Stomach (tissue), 8 donors: ENCODE measurements at regions not wholly inside any gene's neighbourhood (a gene's known extent, or its start where the extent isn't known, plus 50 kb on each side); places are given as distances from the start of the nearest gene placed in this dataset.

Source experiments
- DNase-seq, 2 donors: peaks; one replicate each; pipeline versions ENCODE4 v3.0.0 to v3.0.0-alpha.2; 2013 to 2019
- H3K27ac ChIP-seq, 5 donors: fragments of 200-600 bp in 4 of 5; sonication (generic) in 4 of 5; one replicate each; pipeline ENCODE4 v1.5.1; 2013 to 2019; ENCODE audit warnings: mild to moderate bottlenecking in 1 of 5, moderate library complexity in 1 of 5
- H3K27me3 ChIP-seq, 3 donors: fragments of 200-600 bp; sonication (generic); one replicate each; pipeline ENCODE4 v1.5.1; 2017 to 2019; ENCODE audit warnings: mixed run types in 1 of 3
- H3K36me3 ChIP-seq, 4 donors: fragments of 200-600 bp; sonication (generic); 1 replicate in 3 of 4; 2 replicates in 1 of 4; pipeline ENCODE4 v1.5.1; 2016 to 2019
- H3K4me1 ChIP-seq, 4 donors: fragments of 200-600 bp; sonication (generic); one replicate each; pipeline ENCODE4 v1.5.1; 2016 to 2019
- H3K4me3 ChIP-seq, 4 donors: fragments of 200-600 bp; sonication (generic) in 3 of 4; one replicate each; pipeline ENCODE4 v1.5.1; 2016 to 2019; ENCODE audit warnings: mild to moderate bottlenecking in 1 of 4
- H3K9me3 ChIP-seq, 4 donors: fragments of 200-600 bp; sonication (generic); one replicate each; pipeline ENCODE4 v1.5.1; 2016 to 2019
- CTCF ChIP-seq, 7 experiments: fragments of 450-650 bp in 4 of 7; fragments of 200-600 bp in 3 of 7; sonication (generic) in 3 of 7; IDR thresholded peaks; one replicate each; pipeline ENCODE4 v1.5.1; 2016 to 2019; ENCODE audit warnings: antibody characterized with exemption in 7 of 7, control low read depth in 2 of 7, mild to moderate bottlenecking in 1 of 7
- EP300 ChIP-seq: sonication (generic); formaldehyde crosslinking; IDR thresholded peaks from one replicate; pipeline ENCODE4 v1.6.1; 2017; ENCODE audit warnings: antibody characterized with exemption
- POLR2A ChIP-seq, 4 donors: fragments of 450-650 bp; IDR thresholded peaks; one replicate each; pipeline ENCODE4 v1.6.1; 2016; ENCODE audit warnings: antibody characterized with exemption in 4 of 4, control low read depth in 2 of 4, mild to moderate bottlenecking in 1 of 4, moderate library complexity in 1 of 4
- POLR2AphosphoS5 ChIP-seq, 3 donors: sonication (generic); formaldehyde crosslinking; IDR thresholded peaks; one replicate each; pipeline ENCODE4 v1.6.1; 2016; ENCODE audit warnings: antibody characterized with exemption in 3 of 3
- WGBS, 5 donors: extraction: QIAGEN DNeasy Blood & Tissue Kit in 3 of 5; methylation state at CpG; one replicate each; pipeline versions ENCODE4 v1.1.5 to v1.1.7; 2013 to 2018; 5-methylcytosine and 5-hydroxymethylcytosine counted together
- intact Hi-C: fragments of 100-400 bp; cut with DNase I; formaldehyde crosslinking; loops from one replicate; pipeline ENCODE4 v1.15.1; 2023; ENCODE audit warnings: low total_unique reads
- donor health status: healthy with polysubstance abuse.
- donor health status: Bipolar disorder and iron deficiency.
- donor health status: healthy.

- no peaks in the 10 kb centered on the region for H3K27me3 ChIP-seq
- TF ChIP-seq CTCF (IDR thresholded peaks at IDR 0.05) (no peak), POLR2AphosphoS5 (IDR thresholded peaks at IDR 0.05) (no peak), POLR2A (IDR thresholded peaks at IDR 0.05) (no peak), EP300 (no peak)
- no peak for DNase-seq
- intact Hi-C loops = no loop called here
- H3K4me1 ChIP-seq = no peaks in the 10 kb centered on the region
- H3K27ac ChIP-seq = no peak overlapping the region
- no peaks in the 10 kb centered on the region for H3K9me3 ChIP-seq
- WGBS, 5 donors = 67 to 74% (median 70%) methylated on average over 5 of the region's 5 CpGs
- H3K4me3 ChIP-seq = no peak overlapping the region
- H3K36me3 ChIP-seq = no peaks in the 10 kb centered on the region
Observed at GRCh38 chr14:54275997-54276725, 120.6 kb upstream of the CDKN3 start.

GRCh38 chr14:54278087-54278486, 118.7 kb upstream of the CDKN3 start:
- intact Hi-C loops = no loop called here
- H3K4me3 ChIP-seq = no peak overlapping the region
- 52 to 73% (median 61%) methylated on average over 2 of the region's 2 CpGs for WGBS, 5 donors
- no peaks in the 10 kb centered on the region for H3K9me3 ChIP-seq
- DNase-seq = no peak
- H3K27ac ChIP-seq = no peak overlapping the region
- no peaks in the 10 kb centered on the region for H3K36me3 ChIP-seq
- H3K4me1 ChIP-seq = no peaks in the 10 kb centered on the region
- TF ChIP-seq POLR2A (IDR thresholded peaks at IDR 0.05) = no peak
- TF ChIP-seq POLR2AphosphoS5 (IDR thresholded peaks at IDR 0.05) = no peak
- TF ChIP-seq EP300 = no peak
- TF ChIP-seq CTCF (IDR thresholded peaks at IDR 0.05) = no peak
- no peaks in the 10 kb centered on the region for H3K27me3 ChIP-seq

GRCh38 chr14:54278665-54279295, 118.0 kb upstream of the CDKN3 start:
- DNase-seq = no peak
- Histone ChIP-seq H3K9me3 (no peaks in the 10 kb centered on the region), H3K4me1 (no peaks in the 10 kb centered on the region), H3K27ac (no peak overlapping the region), H3K27me3 (no peaks in the 10 kb centered on the region), H3K36me3 (no peaks in the 10 kb centered on the region), H3K4me3 (no peak overlapping the region)
- TF ChIP-seq CTCF (IDR thresholded peaks at IDR 0.05) = no peak
- TF ChIP-seq EP300 = no peak
- TF ChIP-seq POLR2A (IDR thresholded peaks at IDR 0.05) = no peak
- no peak for TF ChIP-seq POLR2AphosphoS5 (IDR thresholded peaks at IDR 0.05)
- 82 to 91% (median 84%) methylated on average over 7 of the region's 7 CpGs for WGBS, 5 donors
- intact Hi-C loops = no loop called here

- no peak for DNase-seq
- H3K4me1 ChIP-seq = no peaks in the 10 kb centered on the region
- H3K36me3 ChIP-seq = no peaks in the 10 kb centered on the region
- no peaks in the 10 kb centered on the region for H3K9me3 ChIP-seq
- intact Hi-C loops = no loop called here
- H3K27ac ChIP-seq = no peak overlapping the region
- 57 to 86% (median 80%) methylated on average over 1 to 2 of the region's 2 CpGs for WGBS, 5 donors
- H3K27me3 ChIP-seq = no peaks in the 10 kb centered on the region
- TF ChIP-seq EP300 = no peak
- no peak for TF ChIP-seq POLR2A (IDR thresholded peaks at IDR 0.05)
- no peak for TF ChIP-seq POLR2AphosphoS5 (IDR thresholded peaks at IDR 0.05)
- no peak overlapping the region for H3K4me3 ChIP-seq
Observed at GRCh38 chr14:54282849-54283248, 114.0 kb upstream of the CDKN3 start.

GRCh38 chr14:54285030-54285429, 111.8 kb upstream of the CDKN3 start:
- no peak for DNase-seq
- 90 to 96% (median 94%) methylated on average over 6 of the region's 6 CpGs for WGBS, 5 donors
- no peak for TF ChIP-seq POLR2A (IDR thresholded peaks at IDR 0.05)
- no peak for TF ChIP-seq POLR2AphosphoS5 (IDR thresholded peaks at IDR 0.05)
- TF ChIP-seq CTCF (IDR thresholded peaks at IDR 0.05) = no peak
- no peak for TF ChIP-seq EP300
- intact Hi-C loops = no loop called here
- H3K9me3 ChIP-seq = no peaks in the 10 kb centered on the region
- H3K27ac ChIP-seq = no peak overlapping the region
- H3K36me3 ChIP-seq = no peaks in the 10 kb centered on the region
- H3K27me3 ChIP-seq = no peaks in the 10 kb centered on the region
- no peaks in the 10 kb centered on the region for H3K4me1 ChIP-seq
- no peak overlapping the region for H3K4me3 ChIP-seq
